ENCODE measurements at regions not wholly inside any gene's neighbourhood (a gene's known extent, or its start where the extent isn't known, plus 50 kb on each side); places are given as distances from the start of the nearest gene placed in this dataset.

GRCh38 chr12:116354950-116355783 is 77.7 kb upstream of the MED13L start:
- Histone ChIP-seq H3K4me1 (peaks cover 0 to 18% of the 10 kb centered on the region in 2 donors), H3K9me3 (no peaks in the 10 kb centered on the region), H3K27ac (no peak overlapping the region), H3K36me3 (no peaks in the 10 kb centered on the region), H3K4me3 (no peak overlapping the region), H3K27me3 (no peaks in the 10 kb centered on the region)
- TF ChIP-seq CTCF (IDR thresholded peaks at IDR 0.05), result no peak
- DNase-seq (ENCODE audit: low spot score), result no peak

GRCh38 chr12:116358536-116358892 is 81.0 kb upstream of the MED13L start:
- Histone ChIP-seq H3K9me3 (no peaks in the 10 kb centered on the region), H3K27ac (peak overlapping the region; percentile 60 to 75), H3K36me3 (no peaks in the 10 kb centered on the region), H3K4me1 (peaks cover 0 to 18% of the 10 kb centered on the region in 2 donors), H3K27me3 (no peaks in the 10 kb centered on the region), H3K4me3 (peak overlapping the region in 1 of 2 donors; percentile 21)
- no peak for DNase-seq (ENCODE audit: low spot score)
- no peak for TF ChIP-seq CTCF (IDR thresholded peaks at IDR 0.05)

GRCh38 chr12:116358893-116359761 is 81.6 kb upstream of the MED13L start:
- Histone ChIP-seq H3K4me3 (peak overlapping the region in 1 of 2 donors; percentile 21), H3K36me3 (no peaks in the 10 kb centered on the region), H3K4me1 (peaks cover 0 to 18% of the 10 kb centered on the region in 2 donors), H3K9me3 (no peaks in the 10 kb centered on the region), H3K27me3 (no peaks in the 10 kb centered on the region), H3K27ac (peak overlapping the region; percentile 60 to 75)
- peak; percentile 96 for DNase-seq (ENCODE audit: low spot score)
- no peak for TF ChIP-seq CTCF (IDR thresholded peaks at IDR 0.05)

- no peak overlapping the region for H3K27ac ChIP-seq
- no peaks in the 10 kb centered on the region for H3K9me3 ChIP-seq
- no peak for DNase-seq (ENCODE audit: low spot score)
- H3K27me3 ChIP-seq, result no peaks in the 10 kb centered on the region
- H3K4me1 ChIP-seq, result peaks cover 0 to 18% of the 10 kb centered on the region in 2 donors
- no peaks in the 10 kb centered on the region for H3K36me3 ChIP-seq
- no peak overlapping the region for H3K4me3 ChIP-seq
- no peak for TF ChIP-seq CTCF (IDR thresholded peaks at IDR 0.05)
These were observed 83.3 kb upstream of the MED13L start for GRCh38 chr12:116360579-116361413.

- no peak for DNase-seq (ENCODE audit: low spot score)
- no peak overlapping the region for H3K4me3 ChIP-seq
- TF ChIP-seq CTCF (IDR thresholded peaks at IDR 0.05), result no peak
- H3K9me3 ChIP-seq, result no peaks in the 10 kb centered on the region
- H3K4me1 ChIP-seq, result peaks cover 0 to 18% of the 10 kb centered on the region in 2 donors
- H3K27ac ChIP-seq, result no peak overlapping the region
- no peaks in the 10 kb centered on the region for H3K27me3 ChIP-seq
- H3K36me3 ChIP-seq, result no peaks in the 10 kb centered on the region
These were observed 84.1 kb upstream of the MED13L start for GRCh38 chr12:116361414-116362223.

All from right atrium auricular region (tissue), 2 donors.